ENCODE measurements at regions not wholly inside any gene's neighbourhood (a gene's known extent, or its start where the extent isn't known, plus 50 kb on each side); places are given as distances from the start of the nearest gene placed in this dataset.

- Histone ChIP-seq H3K4me2 (ENCODE audit: low read length) (no peak overlapping the region), H3K9me3 (ENCODE audit: control insufficient read depth, insufficient read depth, low read length) (no peaks in the 10 kb centered on the region), H3K9me2 (replicated peaks; ENCODE audit: control insufficient read depth, low read length) (no peaks in the 10 kb centered on the region), H3K79me2 (ENCODE audit: control insufficient read depth, low read length) (no peaks in the 10 kb centered on the region), H3K36me3 (ENCODE audit: control insufficient read depth, low read length) (no peaks in the 10 kb centered on the region), H3K27me3 (ENCODE audit: control insufficient read depth, low read length) (no peaks in the 10 kb centered on the region), H3K4me1 (ENCODE audit: control insufficient read depth, low read length) (no peaks in the 10 kb centered on the region), H3K4me3 (ENCODE audit: low read length) (no peak overlapping the region), H3K27ac (ENCODE audit: low read depth, low read length) (no peak overlapping the region), H3F3A (ENCODE audit: control insufficient read depth, insufficient read depth) (no peaks in the 10 kb centered on the region), H4K20me1 (ENCODE audit: control insufficient read depth, insufficient read depth, low read depth, low read length) (no peaks in the 10 kb centered on the region)
- TF ChIP-seq EZH2phosphoT487 (IDR thresholded peaks at IDR 0.05; ENCODE audit: borderline replicate concordance, low read length): no peak
- no peak for TF ChIP-seq CTCF (IDR thresholded peaks at IDR 0.05; ENCODE audit: low read depth, low read length, poor library complexity, severe bottlenecking)
Measured at GRCh38 chr12:132404435-132404855, 75.1 kb upstream of the GALNT9 start.

- H3K9me3 ChIP-seq (ENCODE audit: control insufficient read depth, insufficient read depth, low read length): no peaks in the 10 kb centered on the region
- no peaks in the 10 kb centered on the region for H3K79me2 ChIP-seq (ENCODE audit: control insufficient read depth, low read length)
- TF ChIP-seq EZH2phosphoT487 (IDR thresholded peaks at IDR 0.05; ENCODE audit: borderline replicate concordance, low read length): no peak
- TF ChIP-seq CTCF (IDR thresholded peaks at IDR 0.05; ENCODE audit: low read depth, low read length, poor library complexity, severe bottlenecking): no peak
- no peaks in the 10 kb centered on the region for H3K9me2 ChIP-seq (replicated peaks; ENCODE audit: control insufficient read depth, low read length)
- no peaks in the 10 kb centered on the region for H3K4me1 ChIP-seq (ENCODE audit: control insufficient read depth, low read length)
- H3K36me3 ChIP-seq (ENCODE audit: control insufficient read depth, low read length): no peaks in the 10 kb centered on the region
- no peaks in the 10 kb centered on the region for H3K27me3 ChIP-seq (ENCODE audit: control insufficient read depth, low read length)
- H3K27ac ChIP-seq (ENCODE audit: low read depth, low read length): no peak overlapping the region
- no peaks in the 10 kb centered on the region for H3F3A ChIP-seq (ENCODE audit: control insufficient read depth, insufficient read depth)
- H3K4me2 ChIP-seq (ENCODE audit: low read length): no peak overlapping the region
- no peaks in the 10 kb centered on the region for H4K20me1 ChIP-seq (ENCODE audit: control insufficient read depth, insufficient read depth, low read depth, low read length)
- H3K4me3 ChIP-seq (ENCODE audit: low read length): no peak overlapping the region
Measured at GRCh38 chr12:132403636-132404434, 74.4 kb upstream of the GALNT9 start.

DNA sequence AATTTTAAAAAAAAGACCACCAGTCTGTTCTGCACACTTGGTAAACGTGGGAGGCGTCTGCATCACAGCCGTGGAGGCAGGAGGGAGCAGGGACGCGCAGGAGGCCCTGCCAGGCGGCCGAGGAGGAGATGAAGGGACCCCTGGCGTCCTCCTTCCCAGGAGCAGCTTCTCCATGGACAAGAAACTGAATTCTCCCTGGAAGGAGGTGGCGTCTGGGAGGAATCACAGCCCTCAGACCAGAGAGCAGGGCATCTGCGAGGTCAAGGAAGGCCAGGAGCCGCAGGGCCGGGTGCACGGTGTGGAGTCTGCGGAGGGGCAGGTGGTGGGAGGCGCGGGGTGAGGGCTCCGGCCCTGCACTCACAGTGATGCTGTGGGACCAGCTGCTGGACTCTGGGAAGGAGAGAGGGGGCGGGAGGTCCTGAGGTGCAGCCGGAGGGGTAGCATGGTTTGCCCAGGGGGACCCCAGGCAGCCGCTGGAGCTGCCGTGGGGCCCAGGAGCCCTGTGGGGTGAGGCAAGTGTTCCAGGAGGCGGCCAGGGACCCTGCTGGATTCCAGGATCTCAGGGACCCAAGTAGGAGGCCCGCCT, 73.5 kb upstream of the GALNT9 start:
- Histone ChIP-seq H3K27me3 (ENCODE audit: control insufficient read depth, low read length) (peaks cover 4% of the 10 kb centered on the region; the same call in 1 of the 2 replicates), H3K4me3 (ENCODE audit: low read length) (no peak overlapping the region), H3K4me2 (ENCODE audit: low read length) (no peak overlapping the region), H3K9me3 (ENCODE audit: control insufficient read depth, insufficient read depth, low read length) (no peaks in the 10 kb centered on the region), H3K9me2 (replicated peaks; ENCODE audit: control insufficient read depth, low read length) (no peaks in the 10 kb centered on the region), H4K20me1 (ENCODE audit: control insufficient read depth, insufficient read depth, low read depth, low read length) (no peaks in the 10 kb centered on the region), H3K4me1 (ENCODE audit: control insufficient read depth, low read length) (no peaks in the 10 kb centered on the region), H3K79me2 (ENCODE audit: control insufficient read depth, low read length) (no peaks in the 10 kb centered on the region), H3K27ac (ENCODE audit: low read depth, low read length) (no peak overlapping the region), H3F3A (ENCODE audit: control insufficient read depth, insufficient read depth) (no peaks in the 10 kb centered on the region), H3K36me3 (ENCODE audit: control insufficient read depth, low read length) (no peaks in the 10 kb centered on the region)
- TF ChIP-seq EZH2phosphoT487 (IDR thresholded peaks at IDR 0.05; ENCODE audit: borderline replicate concordance, low read length) (no peak), CTCF (IDR thresholded peaks at IDR 0.05; ENCODE audit: low read depth, low read length, poor library complexity, severe bottlenecking) (no peak)

All from DOHH2 (cell line).